Smooth muscle cell (in vitro differentiated cells): ENCODE measurements at regions not wholly inside any gene's neighbourhood (a gene's known extent, or its start where the extent isn't known, plus 50 kb on each side); places are given as distances from the start of the nearest gene placed in this dataset.

Experiments used
- DNase-seq: peaks from one replicate; lab custom pipeline; 2025; ENCODE audit not compliant: unreplicated experiment; lab: John Stamatoyannopoulos, UW
- H2AFZ ChIP-seq: fragments of 200-600 bp; sonication (generic); 2 replicates; pipeline ENCODE4 v1.6.0; 2016; ENCODE audit warnings: antibody characterized with exemption, low read depth, mild to moderate bottlenecking
- H3F3A ChIP-seq: fragments of 200-600 bp; sonication (generic); 2 replicates; pipeline ENCODE4 v1.6.0; 2017; ENCODE audit warnings: antibody characterized with exemption, low read depth
- H3K27ac ChIP-seq: fragments of 200-600 bp; sonication (generic); 2 replicates; pipeline ENCODE4 v1.5.1; 2016; ENCODE audit warnings: low read depth, mild to moderate bottlenecking
- H3K27me3 ChIP-seq: fragments of 200-600 bp; sonication (generic); 2 replicates; pipeline ENCODE4 v1.6.1; 2016; ENCODE audit warnings: low read depth, mild to moderate bottlenecking
- H3K36me3 ChIP-seq: fragments of 200-600 bp; sonication (generic); 2 replicates; pipeline ENCODE4 v1.5.1; 2016; ENCODE audit warnings: low read depth
- H3K4me1 ChIP-seq: fragments of 200-600 bp; sonication (generic); 2 replicates; pipeline ENCODE4 v1.5.1; 2016; ENCODE audit warnings: low read depth
- H3K4me2 ChIP-seq: fragments of 200-600 bp; sonication (generic); 2 replicates; pipeline ENCODE4 v1.6.0; 2016; ENCODE audit warnings: mild to moderate bottlenecking
- H3K4me3 ChIP-seq: fragments of 200-600 bp; sonication (generic); 2 replicates; pipeline ENCODE4 v1.5.1; 2016; ENCODE audit warnings: mild to moderate bottlenecking
- H3K79me2 ChIP-seq: fragments of 200-600 bp; sonication (generic); 2 replicates; pipeline ENCODE4 v1.6.0; 2016; ENCODE audit warnings: low read depth, mild to moderate bottlenecking
- H3K9ac ChIP-seq: fragments of 200-600 bp; sonication (generic); 2 replicates; pipeline ENCODE4 v1.6.0; 2016; ENCODE audit warnings: low read depth
- H3K9me3 ChIP-seq: fragments of 200-600 bp; sonication (generic); replicated peaks from 2 replicates; pipeline ENCODE4 v1.5.1; 2016; ENCODE audit warnings: low read depth
- H4K20me1 ChIP-seq: fragments of 200-600 bp; sonication (generic); 2 replicates; pipeline ENCODE4 v1.6.0; 2016; ENCODE audit warnings: low read depth
- WGBS: methylation state at CpG from one replicate; pipeline ENCODE4 v1.1.7; 2016; ENCODE audit warnings: low lambda C conversion rate; 5-methylcytosine and 5-hydroxymethylcytosine counted together
- TF ChIP-seq, protein P1 (sequence below): fragments of 200-600 bp; sonication (generic); IDR thresholded peaks from 2 replicates; pipeline ENCODE4 v1.5.1; 2017; ENCODE audit warnings: borderline replicate concordance, mild to moderate bottlenecking, antibody characterized with exemption; ENCODE audit not compliant: insufficient read depth, poor library complexity, severe bottlenecking

DNA sequence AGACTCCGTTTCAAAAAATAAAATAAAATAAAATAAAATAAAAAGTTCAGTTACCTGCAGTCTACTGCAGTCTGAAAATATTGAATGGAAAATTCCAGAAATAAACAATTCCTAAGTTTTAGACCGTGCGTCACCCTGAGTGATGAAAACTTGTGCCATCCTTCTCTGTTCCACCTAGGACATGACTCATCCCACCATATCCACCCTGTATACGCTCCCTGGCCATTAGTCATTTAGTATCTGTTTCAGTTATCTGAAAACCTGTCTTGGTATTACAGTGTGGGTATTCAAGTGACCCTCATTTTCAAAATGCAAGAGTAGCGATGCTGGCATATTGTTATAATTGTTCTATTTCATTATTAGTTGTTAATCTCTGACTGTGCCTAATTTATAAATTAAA is 51.8 kb upstream of the TEX48 start:
- DNase-seq: no peak
- Histone ChIP-seq H3K9ac (no peak overlapping the region), H2AFZ (no peak overlapping the region), H3K4me1 (no peaks in the 10 kb centered on the region), H3K79me2 (no peaks in the 10 kb centered on the region), H3K27me3 (no peaks in the 10 kb centered on the region), H3K36me3 (no peaks in the 10 kb centered on the region), H3K27ac (no peak overlapping the region), H3K4me3 (no peak overlapping the region), H3K9me3 (no peaks in the 10 kb centered on the region), H3K4me2 (peak overlapping the region; percentile 33), H3F3A (no peaks in the 10 kb centered on the region), H4K20me1 (no peaks in the 10 kb centered on the region)
- TF ChIP-seq, protein P1, sequence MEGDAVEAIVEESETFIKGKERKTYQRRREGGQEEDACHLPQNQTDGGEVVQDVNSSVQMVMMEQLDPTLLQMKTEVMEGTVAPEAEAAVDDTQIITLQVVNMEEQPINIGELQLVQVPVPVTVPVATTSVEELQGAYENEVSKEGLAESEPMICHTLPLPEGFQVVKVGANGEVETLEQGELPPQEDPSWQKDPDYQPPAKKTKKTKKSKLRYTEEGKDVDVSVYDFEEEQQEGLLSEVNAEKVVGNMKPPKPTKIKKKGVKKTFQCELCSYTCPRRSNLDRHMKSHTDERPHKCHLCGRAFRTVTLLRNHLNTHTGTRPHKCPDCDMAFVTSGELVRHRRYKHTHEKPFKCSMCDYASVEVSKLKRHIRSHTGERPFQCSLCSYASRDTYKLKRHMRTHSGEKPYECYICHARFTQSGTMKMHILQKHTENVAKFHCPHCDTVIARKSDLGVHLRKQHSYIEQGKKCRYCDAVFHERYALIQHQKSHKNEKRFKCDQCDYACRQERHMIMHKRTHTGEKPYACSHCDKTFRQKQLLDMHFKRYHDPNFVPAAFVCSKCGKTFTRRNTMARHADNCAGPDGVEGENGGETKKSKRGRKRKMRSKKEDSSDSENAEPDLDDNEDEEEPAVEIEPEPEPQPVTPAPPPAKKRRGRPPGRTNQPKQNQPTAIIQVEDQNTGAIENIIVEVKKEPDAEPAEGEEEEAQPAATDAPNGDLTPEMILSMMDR: no peak
- 69% methylated on average over 5 of the region's 5 CpGs for WGBS

DNA sequence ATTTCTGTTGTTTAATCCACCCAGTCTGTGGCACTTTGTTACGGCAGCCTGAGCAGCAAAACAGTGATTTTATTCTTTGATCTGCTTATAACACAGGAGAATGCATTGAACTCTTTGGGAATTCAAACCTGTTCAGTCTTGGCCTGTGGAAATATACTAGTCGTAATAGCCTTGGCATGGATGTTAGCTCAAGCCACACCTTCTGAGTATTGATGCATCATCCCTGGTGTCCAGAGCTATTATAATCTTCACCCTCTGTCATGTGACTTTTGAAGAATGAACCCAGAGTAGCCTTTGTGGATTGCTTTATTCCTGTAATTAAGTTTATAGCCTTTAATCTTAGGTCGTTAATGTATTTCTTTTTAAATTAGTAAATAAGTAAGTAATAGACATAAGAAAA is 50.8 kb upstream of the TEX48 start:
- Histone ChIP-seq H3K9me3 (no peaks in the 10 kb centered on the region), H3K9ac (no peak overlapping the region), H3K36me3 (no peaks in the 10 kb centered on the region), H3F3A (no peaks in the 10 kb centered on the region), H3K4me1 (no peaks in the 10 kb centered on the region), H3K79me2 (no peaks in the 10 kb centered on the region), H2AFZ (no peak overlapping the region), H4K20me1 (no peaks in the 10 kb centered on the region), H3K4me2 (no peak overlapping the region), H3K27me3 (no peaks in the 10 kb centered on the region), H3K4me3 (no peak overlapping the region), H3K27ac (no peak overlapping the region)
- TF ChIP-seq, protein P1: no peak
- 89% methylated on average over 3 of the region's 3 CpGs for WGBS
- DNase-seq: no peak
